K562 (cell line): ENCODE measurements at regions not wholly inside any gene's neighbourhood (a gene's known extent, or its start where the extent isn't known, plus 50 kb on each side); places are given as distances from the start of the nearest gene placed in this dataset.

Source experiments
- CHD2 ChIP-seq: IDR thresholded peaks from 2 replicates; pipeline ENCODE4 v1.6.1; 2011; ENCODE audit warnings: low read depth, low read length
- CLOCK ChIP-seq: fragments of 250-450 bp; sonication (Bioruptor Pico); IDR thresholded peaks from 2 replicates; pipeline ENCODE4 v1.4.0; 2020; ENCODE audit warnings: mild to moderate bottlenecking, moderate library complexity, borderline replicate concordance
- FOXP4 ChIP-seq: sonication (generic); formaldehyde crosslinking; IDR thresholded peaks from 2 replicates; pipeline ENCODE4 v1.8.0; 2022; ENCODE audit warnings: mild to moderate bottlenecking, missing genetic modification reagents, borderline replicate concordance
- HMG20B ChIP-seq: fragments of 250-450 bp; sonication (Bioruptor Pico); IDR thresholded peaks from 2 replicates; pipeline ENCODE4 v1.5.0; 2021; ENCODE audit warnings: mild to moderate bottlenecking
- NCOR1 ChIP-seq: fragments of 450-650 bp; IDR thresholded peaks from 2 replicates; pipeline ENCODE4 v1.6.1; 2016; ENCODE audit warnings: mild to moderate bottlenecking, moderate library complexity
- NFXL1 ChIP-seq: fragments of 450-650 bp; formaldehyde crosslinking; IDR thresholded peaks from 2 replicates; pipeline ENCODE4 v1.4.0; 2021; ENCODE audit warnings: mild to moderate bottlenecking
- PHF21A ChIP-seq: fragments of 450-650 bp; IDR thresholded peaks from 2 replicates; pipeline ENCODE4 v1.6.1; 2017; ENCODE audit warnings: low read depth, borderline replicate concordance
- RERE ChIP-seq: sonication (generic); formaldehyde crosslinking; IDR thresholded peaks from 2 replicates; pipeline ENCODE4 v1.8.0; 2023; ENCODE audit warnings: missing genetic modification reagents, mild to moderate bottlenecking, borderline replicate concordance
- ZNF12 ChIP-seq: sonication (generic); formaldehyde crosslinking; IDR thresholded peaks from 2 replicates; pipeline ENCODE4 v1.4.0; 2020; ENCODE audit warnings: mild to moderate bottlenecking, missing genetic modification reagents

GRCh38 chr5:88656221-88656950 lies 226.6 kb downstream of the MEF2C start (continued):
- TF ChIP-seq FOXP4 (CRISPR knock-in tag) (no peak), PHF21A (no peak), NCOR1 (no peak), ZNF12 (CRISPR knock-in tag) (no peak), CLOCK (no peak), HMG20B (CRISPR knock-in tag) (no peak), CHD2 (no peak), NFXL1 (no peak), RERE (CRISPR knock-in tag) (no peak)
